Astrocyte of the hippocampus (primary cell): ENCODE measurements at regions not wholly inside any gene's neighbourhood (a gene's known extent, or its start where the extent isn't known, plus 50 kb on each side); places are given as distances from the start of the nearest gene placed in this dataset.
"Not testable (repeated sequence)": the region's sequence is repeated elsewhere in the genome, so short reads cannot be mapped to it uniquely, and the experiment has no call there.

ENCODE experiments used
- DNase-seq: peaks from one replicate; pipeline ENCODE4 v3.0.0; 2011; ENCODE audit warnings: low read depth, low spot score

DNA sequence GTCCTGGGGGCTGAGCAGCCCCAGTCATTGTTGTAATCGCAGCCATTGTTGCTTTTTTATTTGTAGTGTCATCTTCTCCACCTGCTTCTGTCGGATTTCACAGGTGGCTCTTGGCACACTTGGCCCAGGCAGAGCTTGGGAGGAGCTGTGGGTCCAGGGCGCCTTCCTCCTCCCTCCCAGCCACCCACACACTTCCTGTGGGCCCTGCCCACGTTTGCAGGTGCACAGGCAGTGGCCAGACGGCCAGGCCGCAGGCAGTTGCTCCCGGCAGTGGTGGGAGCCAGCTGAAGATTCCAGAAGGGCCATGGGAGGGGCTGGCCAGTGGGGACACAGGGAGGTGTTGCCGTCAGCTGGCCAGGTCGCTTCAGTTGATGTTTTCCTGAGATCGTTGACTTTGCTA is 1191.9 kb downstream of the BRD1 start:
- DNase-seq, result no peak

DNA sequence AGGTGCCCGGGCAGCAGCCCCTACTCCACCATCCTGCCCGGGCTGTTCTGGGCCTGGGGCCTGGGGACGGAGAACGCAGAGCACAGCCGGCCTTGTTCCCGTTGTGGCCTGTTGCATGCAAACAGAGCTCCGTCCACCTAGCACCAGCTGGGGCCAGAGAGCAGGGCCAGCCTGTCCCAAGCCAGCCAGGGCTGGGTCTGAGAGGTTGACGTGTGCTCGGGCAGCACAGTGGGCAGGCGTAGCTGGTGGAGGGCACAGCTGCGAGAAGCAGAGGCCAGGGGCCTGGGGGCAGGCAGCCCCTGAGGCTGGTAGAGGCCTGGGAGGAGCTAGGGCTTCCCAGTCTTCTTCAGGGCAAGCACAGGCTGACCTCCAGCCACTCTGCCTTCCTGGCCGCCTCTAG is 1192.6 kb downstream of the BRD1 start:
- no peak for DNase-seq

DNA sequence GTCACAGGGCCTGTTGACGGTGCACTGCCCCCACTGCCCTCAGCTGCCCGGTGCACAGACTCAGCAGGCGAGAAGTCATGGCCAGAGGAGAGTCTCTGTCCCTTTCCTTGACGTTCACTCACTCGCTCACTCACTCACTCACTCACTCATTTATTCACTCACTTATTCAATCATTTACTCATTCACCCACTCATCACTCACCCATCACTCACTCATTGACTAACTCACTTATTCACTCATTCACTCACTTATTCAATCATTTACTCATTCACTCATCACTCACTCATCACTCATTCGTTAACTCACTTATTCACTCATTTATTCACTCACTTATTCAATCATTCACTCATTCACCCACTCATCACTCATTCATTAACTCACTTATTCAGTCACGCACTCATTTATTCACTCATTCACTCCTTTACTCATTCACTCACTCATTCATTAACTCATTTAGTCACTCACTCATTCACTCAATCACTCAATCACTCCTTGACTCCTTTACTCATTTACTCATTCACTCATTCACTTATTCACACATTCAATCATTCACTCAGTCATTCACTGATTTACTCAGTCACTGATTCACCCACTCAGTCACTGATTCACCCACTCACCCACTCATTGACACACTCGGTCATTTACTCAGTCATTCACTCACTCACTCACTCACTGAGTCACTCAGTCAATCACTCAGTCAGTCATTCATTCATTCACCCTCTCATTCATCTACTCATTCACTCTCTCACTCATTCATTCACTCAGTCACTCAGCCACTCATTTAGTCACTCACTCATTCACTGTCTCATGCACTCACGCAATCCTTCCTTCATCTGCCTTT is 1193.5 kb downstream of the BRD1 start:
- no peak for DNase-seq

DNA sequence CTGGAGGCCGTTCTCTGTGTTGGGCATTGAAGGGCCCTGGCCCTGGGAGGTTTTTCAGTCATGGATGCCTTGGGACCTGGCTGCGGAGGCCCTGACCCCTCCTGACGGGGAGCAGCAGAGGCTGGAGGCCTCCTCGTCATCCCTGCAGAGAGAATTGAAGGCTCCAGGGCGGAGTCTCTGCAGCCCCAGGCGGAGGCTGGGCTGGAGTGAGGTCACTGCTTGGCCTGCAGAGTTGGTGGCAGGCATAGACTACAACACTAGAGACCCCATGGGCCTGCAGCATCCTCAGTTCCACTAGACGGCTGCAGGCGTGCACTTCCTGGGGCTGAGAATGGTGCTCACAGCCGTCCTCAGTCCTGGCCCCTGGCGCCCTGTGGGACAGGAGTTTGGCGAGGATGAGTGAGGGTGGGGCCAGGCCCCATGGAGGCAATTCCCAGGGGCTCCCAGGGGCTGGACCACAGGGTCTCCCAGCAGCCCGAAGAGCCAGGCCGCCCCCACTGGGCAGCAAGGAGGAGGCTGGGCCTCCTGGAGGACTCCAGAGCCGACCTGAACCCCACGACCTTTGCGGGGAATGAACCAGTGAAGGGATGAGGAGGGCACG is 1194.9 kb downstream of the BRD1 start:
- no peak for DNase-seq

DNA sequence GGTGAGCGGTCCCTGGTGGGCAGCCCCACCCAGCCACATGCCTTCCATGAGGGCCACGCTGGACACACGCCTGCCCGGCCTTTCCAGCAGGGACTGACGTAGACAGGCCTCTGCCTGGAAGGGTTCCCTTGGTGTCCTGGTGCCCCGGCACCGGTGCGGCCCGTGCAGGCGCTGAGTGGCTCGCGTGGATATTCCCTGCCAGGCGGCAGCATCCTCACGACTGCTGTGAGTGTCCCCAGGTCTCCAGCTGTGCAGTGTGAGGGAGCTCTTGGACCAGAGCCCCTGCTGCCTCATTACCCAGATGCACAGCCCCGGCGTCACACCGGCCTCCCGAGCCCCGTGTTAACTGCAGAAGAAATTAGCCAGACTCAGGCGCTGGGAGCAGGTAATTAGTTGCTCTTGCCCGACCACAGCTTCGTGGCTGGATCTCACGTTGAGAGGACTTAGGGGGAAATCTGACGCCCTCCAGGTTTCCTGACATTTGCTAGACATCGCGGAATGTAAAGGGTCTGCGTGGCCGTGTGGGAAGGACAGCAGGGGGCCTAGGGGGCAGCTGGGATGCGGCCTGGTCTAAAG is 1196.3 kb downstream of the BRD1 start:
- DNase-seq, result no peak

DNA sequence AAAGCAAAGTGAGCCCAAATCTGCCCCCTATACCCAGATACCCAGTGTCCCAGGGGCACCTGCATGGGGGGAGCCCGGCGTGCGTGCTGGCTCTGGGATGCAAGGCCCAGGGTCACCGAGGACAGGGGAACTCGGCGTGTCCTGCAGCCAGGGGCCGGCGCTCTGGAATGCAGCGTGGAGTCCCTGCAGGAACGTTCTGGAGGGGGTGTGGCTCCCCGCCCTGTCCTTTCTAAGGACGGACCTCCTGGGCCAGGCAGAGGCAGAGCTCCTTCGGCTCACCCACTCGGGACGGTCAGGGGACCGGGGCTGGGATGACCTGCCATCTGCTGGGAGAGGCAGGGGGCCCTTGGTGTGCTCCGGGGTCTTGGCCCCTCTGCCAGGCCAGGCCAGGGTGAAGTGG is 1196.8 kb downstream of the BRD1 start:
- no peak for DNase-seq

DNA sequence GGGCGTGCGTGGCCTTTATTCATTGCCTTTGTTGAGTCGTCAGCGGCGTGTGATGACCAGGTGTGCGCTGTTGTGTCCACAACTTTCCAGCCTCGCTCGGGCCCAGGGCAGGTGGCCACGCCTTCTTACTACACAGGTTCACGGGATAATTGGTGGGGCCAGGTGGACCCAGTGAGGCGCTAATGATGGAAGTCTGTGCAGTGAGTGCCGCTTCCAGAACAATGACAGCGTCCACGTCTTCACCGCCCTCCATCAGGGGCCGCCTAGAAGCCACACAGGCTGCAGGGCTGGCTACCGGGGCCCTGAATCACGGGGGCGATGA is 1197.3 kb downstream of the BRD1 start:
- DNase-seq, result no peak

DNA sequence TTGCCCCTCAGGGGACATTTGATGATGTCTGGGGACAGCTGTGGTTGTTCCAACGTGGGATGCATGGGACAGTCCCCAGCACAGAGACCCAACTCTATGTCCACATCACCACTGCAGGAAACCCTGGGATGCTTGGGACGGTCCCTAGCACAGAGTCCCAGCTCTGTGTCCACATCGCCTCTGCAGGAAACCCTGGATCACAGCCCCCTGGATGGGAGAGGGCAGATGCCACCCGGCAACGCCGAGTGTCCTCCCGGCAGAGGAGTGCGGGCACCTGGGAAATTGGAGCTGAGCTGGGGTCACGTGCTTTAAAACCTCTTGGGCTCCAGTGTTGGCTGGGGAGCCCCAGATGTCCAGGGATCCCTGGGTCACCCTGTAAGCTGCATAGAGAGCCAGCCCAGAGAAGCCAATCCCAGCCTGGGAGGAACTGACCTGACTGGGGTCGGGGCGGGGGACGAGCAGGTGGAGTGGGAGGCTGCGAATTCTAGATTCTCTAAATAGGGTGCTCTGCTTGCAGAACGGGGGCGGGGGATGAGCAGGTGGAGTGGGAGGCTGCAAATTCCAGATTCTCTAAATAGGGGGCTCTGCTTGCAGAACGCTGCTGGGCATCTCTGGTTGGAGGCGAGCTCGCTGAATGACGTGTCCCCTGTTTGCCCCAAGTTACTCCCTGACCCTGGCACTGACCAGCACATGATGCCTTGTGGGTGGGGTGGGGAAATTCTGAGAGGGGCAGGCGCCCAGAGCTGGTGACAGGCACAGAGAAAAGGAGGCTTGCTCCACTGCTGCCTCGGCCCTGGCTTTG is 1197.8 kb downstream of the BRD1 start:
- DNase-seq, result no peak

DNA sequence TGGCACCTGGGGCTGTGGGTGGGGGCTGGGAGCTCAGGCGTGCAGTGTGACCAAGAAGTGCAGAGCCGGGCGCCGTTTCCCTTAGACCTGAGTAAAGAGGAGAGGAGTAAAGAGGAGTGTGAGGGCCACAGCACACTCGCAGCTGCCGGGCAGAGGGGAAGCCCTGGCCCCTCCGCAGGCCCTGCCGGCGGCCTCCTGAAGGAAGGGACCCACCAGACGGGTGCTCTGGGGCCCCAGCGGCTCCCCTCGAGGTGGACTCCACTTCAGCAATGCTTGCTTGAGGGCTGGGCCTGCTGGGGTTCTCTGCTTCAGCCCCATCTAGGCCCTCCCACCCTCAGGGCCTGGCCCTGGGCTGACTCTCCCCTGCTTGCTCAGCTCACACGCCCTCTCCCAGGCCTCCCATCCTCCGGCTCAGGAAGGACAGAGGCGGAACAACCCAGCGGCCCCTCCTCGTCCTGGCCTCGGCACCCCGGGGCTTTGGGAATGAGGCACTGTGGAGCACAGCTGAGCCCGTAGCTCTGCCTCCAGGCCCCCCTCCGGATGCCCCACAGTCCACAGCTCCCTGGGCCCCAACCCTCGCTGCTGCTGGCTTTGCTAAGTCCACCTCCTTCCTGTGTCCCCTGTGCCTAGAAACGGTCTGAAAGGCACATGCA is 1198.7 kb downstream of the BRD1 start:
- DNase-seq, result no peak

DNA sequence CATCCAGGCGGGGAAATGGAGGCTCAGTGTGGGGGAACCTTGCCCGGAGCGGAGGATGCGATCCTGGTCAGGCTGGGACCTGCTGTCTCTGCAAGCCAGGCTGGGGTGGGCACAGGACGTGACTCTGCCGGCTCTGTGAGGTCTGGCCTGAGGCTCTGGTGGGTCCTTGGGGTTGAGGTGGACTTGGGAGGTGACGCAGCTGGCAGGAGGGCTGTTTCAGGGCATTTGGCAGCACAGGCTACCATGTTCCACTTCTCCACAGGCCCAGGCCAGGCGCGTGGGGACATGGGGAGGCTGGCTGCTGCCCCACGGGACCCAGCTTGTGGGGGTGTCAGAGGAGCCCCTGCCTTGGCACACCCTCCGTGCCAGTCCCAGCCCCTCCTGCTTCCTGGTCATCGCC is 1199.7 kb downstream of the BRD1 start:
- no peak for DNase-seq

DNA sequence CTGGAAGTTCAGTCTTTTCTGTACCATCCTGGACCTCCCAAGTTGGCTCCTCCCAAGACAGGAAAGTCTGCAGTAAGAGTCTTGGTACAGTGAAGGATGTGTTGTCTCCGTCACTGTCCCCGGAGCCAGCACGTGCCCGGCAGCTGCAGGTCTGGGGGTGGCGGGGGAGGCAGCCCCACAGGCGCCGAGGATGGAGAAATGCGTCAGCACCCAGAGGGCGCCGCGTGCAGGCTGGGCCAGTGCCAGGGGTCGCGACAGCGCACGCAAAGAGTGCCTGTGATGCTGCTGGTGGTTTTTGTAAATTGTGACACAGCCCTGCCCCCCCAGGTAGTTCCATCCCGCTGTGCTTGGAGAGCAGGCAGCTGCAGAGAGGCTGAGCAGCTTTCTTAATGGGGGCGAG is 1200.5 kb downstream of the BRD1 start:
- peak; percentile 11 for DNase-seq

DNA sequence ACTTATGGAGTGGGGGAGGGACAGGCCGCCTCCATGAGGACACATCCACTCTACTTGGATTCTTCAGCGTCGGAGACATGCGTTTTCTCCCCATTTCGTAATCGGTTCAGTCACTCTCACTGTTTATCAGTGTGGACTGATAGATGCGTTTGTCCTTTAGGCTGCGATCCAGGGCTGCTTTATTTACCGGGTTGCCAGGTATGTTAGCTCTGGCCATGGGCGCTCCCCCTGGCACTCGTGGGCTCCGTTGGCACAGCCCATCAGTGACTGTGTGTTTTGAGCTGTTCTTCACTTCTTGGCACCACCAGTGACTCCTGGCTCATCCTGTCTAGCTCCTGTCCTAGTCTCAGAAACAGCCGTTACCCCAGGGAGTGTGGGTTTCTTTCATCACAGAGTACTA is 1203.3 kb downstream of the BRD1 start:
- no peak for DNase-seq

DNA sequence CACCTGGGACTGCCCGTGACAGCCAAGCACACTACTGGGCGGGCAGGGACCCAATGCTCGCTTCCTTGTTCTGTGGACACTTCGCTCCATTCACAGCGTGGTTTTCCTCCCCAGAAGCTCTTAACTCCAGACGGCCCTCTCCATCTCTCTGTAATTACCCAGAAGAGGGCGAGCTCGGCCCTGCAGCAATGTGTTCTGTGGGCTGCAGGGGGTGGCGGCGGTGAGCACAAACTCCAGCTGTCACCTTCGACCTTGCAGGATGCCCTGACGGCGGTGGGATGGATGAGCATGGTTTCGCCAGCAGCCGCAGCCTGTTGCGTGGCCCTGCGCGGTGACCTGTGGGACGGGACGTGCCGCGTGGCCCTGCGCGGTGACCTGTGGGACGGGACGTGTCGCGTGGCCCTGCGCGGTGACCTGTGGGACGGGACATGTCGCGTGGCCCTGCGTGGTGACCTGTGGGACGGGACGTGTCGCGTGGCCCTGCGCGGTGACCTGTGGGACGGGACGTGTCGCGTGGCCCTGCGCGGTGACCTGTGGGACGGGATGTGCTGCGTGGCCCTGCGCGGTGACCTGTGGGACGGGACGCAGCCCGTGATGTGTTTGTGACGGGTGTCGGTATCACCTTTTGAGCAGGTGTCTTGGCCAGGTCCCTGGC is 1204.7 kb downstream of the BRD1 start:
- DNase-seq, result no peak

DNA sequence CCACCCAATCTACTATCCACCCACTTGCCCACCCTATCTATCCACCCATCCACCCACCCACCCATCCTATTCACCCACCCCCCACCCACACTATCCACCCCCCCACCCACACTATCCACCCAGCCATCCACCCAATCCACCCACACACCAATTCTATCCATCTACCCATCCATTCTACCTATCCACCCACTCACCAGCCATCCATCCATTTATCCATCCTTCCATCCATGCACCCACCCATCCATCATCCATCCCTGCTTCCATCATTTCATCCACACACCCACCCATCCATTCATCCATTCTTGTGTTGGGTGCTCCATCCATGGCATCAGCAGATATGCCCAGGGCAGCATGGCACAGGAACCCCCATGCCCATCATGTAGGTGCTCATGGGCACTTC is 1206.6 kb downstream of the BRD1 start:
- no peak for DNase-seq

DNA sequence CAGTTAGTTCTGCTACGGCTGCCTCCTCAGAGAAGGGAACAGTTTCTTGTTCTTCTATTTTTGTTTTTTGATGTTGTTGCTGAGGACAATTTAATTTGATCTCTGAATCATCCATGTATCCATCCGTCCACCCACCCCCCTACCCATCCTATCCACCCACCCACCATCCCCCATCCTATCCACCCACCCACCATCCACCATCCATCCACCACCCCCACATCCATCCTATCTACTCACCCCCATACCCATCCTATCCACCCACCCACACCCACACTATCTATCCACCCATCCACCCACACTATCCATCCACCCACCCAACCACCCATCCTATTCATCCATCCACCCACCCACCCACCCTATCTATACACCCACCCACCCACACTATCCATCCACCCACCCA is 1207.2 kb downstream of the BRD1 start:
- not testable (repeated sequence) for DNase-seq

DNA sequence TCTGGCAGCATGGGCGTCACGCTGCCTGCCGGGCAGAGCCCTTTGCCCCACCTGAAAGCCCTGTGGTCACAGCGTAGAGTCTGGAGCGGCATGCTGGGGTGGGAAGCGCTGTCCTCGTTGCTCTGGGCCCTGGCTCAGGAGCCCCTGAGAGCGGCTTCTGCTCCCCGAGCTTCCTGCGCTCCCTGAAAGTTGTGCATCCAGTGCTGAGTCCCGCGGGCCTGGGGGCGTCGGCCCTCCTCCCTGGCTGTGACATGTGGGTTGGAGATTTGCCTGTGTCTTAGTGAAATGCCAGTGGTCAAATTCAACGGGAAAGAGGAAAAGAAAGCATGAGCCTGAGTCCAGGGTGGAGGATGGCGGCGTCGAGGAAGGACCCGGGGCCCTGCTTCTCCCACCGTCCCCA is 1208.0 kb downstream of the BRD1 start:
- no peak for DNase-seq

DNA sequence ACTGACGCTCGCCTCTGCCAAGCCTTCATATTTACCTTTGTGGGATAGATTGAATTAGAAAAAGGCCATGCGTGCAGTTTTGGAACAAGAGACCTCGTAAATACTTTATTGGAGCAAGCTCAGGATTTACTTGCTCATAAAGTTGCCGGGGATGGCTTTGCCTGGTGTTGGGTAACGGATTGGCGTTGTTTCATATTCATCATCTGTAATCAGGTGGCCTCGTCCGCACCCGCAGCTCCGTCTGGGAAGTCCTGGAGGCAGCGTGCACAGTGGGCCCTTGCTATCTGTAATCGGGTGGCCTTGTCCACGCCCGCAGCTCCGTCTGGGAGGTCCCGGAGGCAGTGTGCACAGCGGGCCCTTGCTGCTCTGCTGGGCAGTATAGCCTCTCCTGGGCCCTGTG is 1209.3 kb downstream of the BRD1 start:
- no peak for DNase-seq

DNA sequence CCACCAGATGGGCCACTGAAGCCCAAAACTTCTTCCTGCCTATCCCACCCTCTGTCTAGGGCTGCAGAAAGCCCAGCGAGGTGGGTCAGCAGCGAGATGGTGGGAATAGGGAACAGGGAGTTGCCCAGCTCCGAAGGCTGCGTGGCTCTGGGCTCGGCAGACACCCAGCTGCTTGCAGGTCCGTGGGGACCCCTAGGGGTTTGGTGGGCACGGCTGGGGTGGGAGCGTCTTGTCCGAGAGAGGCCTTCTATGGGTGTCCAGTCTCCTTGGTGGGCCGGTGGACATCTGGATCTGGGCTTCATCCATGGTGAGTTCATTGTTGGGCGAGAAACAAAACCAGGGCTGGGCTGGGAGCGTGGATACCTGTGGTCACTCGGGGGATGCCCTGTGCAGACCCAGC is 1211.0 kb downstream of the BRD1 start:
- DNase-seq, result no peak

DNA sequence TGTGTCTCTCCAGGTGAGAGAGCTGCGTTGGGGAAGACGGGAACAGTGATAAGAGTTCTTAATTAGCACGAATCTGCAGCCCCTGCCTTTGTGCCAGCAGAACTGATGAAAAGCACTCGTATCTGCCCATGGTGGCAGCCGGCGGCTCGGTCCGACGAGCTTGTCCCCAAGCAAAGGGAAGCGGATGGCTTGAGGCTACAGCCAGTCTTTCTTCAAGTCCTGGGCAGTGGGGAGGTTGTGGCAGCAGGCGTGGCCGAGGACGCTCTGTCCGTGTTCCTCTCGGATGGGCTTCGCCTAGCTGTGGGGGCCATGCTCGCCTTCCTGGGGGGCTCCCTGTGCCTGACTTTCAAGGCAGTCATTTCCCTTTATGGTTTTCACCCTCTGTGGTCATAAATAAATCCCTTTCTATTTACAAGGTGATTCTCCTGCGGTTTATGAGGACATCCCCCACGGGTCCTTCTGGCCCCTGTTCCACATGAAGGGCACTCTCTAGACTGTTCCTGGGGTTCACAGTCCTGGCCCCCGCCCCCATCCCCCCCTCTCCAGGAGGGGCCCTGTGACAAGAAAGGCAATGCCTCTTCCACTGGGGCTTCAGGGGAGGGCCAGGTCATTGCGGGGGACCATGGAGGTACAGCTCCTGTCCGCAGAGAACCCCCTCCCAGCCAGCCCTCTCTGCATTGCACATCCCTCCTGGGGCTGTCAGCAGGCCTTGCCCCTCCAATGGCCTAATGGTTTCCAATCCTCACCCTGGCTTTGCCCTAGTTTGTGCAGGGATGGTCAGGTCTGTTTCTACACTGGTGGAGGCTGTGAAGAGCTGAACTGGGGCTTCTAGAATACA is 1212.3 kb downstream of the BRD1 start:
- DNase-seq, result no peak

DNA sequence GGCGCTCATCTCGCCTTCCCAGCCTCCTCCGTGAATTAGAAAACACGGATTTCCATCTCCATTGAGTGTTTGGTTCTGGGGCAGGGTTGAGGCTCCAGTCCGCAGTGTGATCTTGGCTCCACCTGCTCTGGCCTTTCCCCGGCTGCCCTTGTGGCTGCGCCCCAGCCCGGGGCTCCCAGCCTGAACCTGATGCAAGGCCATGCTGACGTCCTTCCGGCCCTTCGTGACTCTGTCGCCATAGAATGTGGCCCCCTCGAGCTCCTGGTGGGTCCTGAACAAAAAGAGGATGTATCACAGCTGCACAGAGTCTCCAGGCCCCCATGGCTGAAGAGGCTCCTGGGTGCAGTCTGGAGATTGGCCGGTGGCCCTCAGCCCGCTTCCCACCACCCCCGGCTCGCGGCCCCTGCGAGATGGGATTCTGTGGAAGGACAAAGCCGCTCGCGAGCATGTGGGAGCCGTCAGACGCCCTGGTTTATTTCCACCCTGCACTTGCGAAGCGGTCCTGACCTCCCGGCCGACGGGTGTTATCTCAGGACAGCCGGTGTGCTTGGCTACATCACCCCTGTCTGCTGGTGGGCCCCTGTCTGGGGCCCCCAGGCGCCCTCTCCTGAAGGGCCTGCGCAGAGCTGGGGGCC is 1214.0 kb downstream of the BRD1 start:
- no peak for DNase-seq
